NT2/D1 (cell line): ENCODE measurements at regions not wholly inside any gene's neighbourhood (a gene's known extent, or its start where the extent isn't known, plus 50 kb on each side); places are given as distances from the start of the nearest gene placed in this dataset.

Experiments
- SUZ12 ChIP-seq: IDR thresholded peaks from 2 replicates; pipeline ENCODE4 v1.6.1; 2011; ENCODE audit not compliant: insufficient read length, insufficient read depth; ENCODE audit errors: extremely low read depth
- ZNF274 ChIP-seq: IDR thresholded peaks from 2 replicates; pipeline ENCODE4 v1.6.1; 2011; ENCODE audit warnings: mild to moderate bottlenecking, low read depth, low read length

GRCh38 chr20:57062241-57062640, 204.2 kb downstream of the BMP7 start:
- no peak for TF ChIP-seq ZNF274
- no peak for TF ChIP-seq SUZ12
